Adrenal gland (tissue), 5 donors: ENCODE measurements at regions not wholly inside any gene's neighbourhood (a gene's known extent, or its start where the extent isn't known, plus 50 kb on each side); places are given as distances from the start of the nearest gene placed in this dataset.
"Not testable (repeated sequence)": the region's sequence is repeated elsewhere in the genome, so short reads cannot be mapped to it uniquely, and the experiment has no call there.

Source experiments
- CTCF ChIP-seq, 6 experiments: fragments of 450-650 bp in 4 of 6; fragments of 200-600 bp in 2 of 6; sonication (generic) in 1 of 6; IDR thresholded peaks; 1 replicate in 5 of 6; 2 replicates in 1 of 6; pipeline versions ENCODE4 v1.5.1 to v1.8.0; 2016 to 2021; ENCODE audit warnings: antibody characterized with exemption in 6 of 6, mild to moderate bottlenecking in 2 of 6, moderate library complexity in 1 of 6
- POLR2A ChIP-seq, 2 donors: fragments of 450-650 bp; IDR thresholded peaks; one replicate each; pipeline ENCODE4 v1.6.1; 2017; ENCODE audit warnings: antibody characterized with exemption in 2 of 2, mild to moderate bottlenecking in 2 of 2, moderate library complexity in 1 of 2
- donor health status: DM: no; HTN: no; CAD: no.

GRCh38 chr11:71705086-71705737 is 122.5 kb upstream of the KRTAP5-11 start:
- not testable (repeated sequence) for TF ChIP-seq CTCF, POLR2A (IDR thresholded peaks at IDR 0.05)
